H1 (cell line): ENCODE measurements at regions not wholly inside any gene's neighbourhood (a gene's known extent, or its start where the extent isn't known, plus 50 kb on each side); places are given as distances from the start of the nearest gene placed in this dataset.

Source experiments
- CTCF ChIA-PET: fragments of 300-600 bp; sonication (Branson Sonifier 250); formaldehyde crosslinking; loops from one replicate; lab custom pipeline; 2021; ENCODE audit not compliant: partially characterized antibody; lab: Charles Lee
- POLR2A ChIA-PET: fragments of 300-600 bp; sonication (Branson Sonifier 250); formaldehyde crosslinking; loops from one replicate; lab custom pipeline; 2021; ENCODE audit warnings: inconsistent platforms; ENCODE audit not compliant: partially characterized antibody; lab: Charles Lee
- DNase-seq, 2 experiments: peaks; one replicate each; pipeline versions ENCODE4 v3.0.0 to v3.0.0-alpha.2; 2010 to 2022; ENCODE audit warnings: low spot score in 2 of 2, low read depth in 1 of 2, mixed read lengths in 1 of 2
- FAIRE-seq: peaks from 2 replicates; lab custom pipeline; 2011; peaks lifted over from hg19 to GRCh38; lab: Jason Lieb, UNC
- H2AFZ ChIP-seq: 2 replicates; pipeline ENCODE4 v1.8.1; 2012; ENCODE audit warnings: low read length, inconsistent platforms
- H2AK5ac ChIP-seq: 2 replicates; pipeline ENCODE4 v1.6.1; 2013; ENCODE audit warnings: low read depth, low read length
- H2BK120ac ChIP-seq: replicated peaks from 2 replicates; pipeline ENCODE3; 2013; ENCODE audit warnings: low read depth, low read length, inconsistent platforms
- H2BK12ac ChIP-seq: 2 replicates; pipeline ENCODE4 v1.6.1; 2013; ENCODE audit warnings: low read depth, low read length
- H2BK15ac ChIP-seq: 2 replicates; pipeline ENCODE4 v1.6.1; 2013; ENCODE audit warnings: low read length
- H2BK20ac ChIP-seq: 2 replicates; pipeline ENCODE4 v1.6.1; 2013; ENCODE audit warnings: low read length
- H2BK5ac ChIP-seq: 2 replicates; pipeline ENCODE4 v1.6.1; 2013; ENCODE audit warnings: low read depth, low read length
- H3K14ac ChIP-seq: 2 replicates; pipeline ENCODE4 v1.6.1; 2013; ENCODE audit warnings: inconsistent platforms; ENCODE audit not compliant: insufficient read length
- H3K18ac ChIP-seq: 2 replicates; pipeline ENCODE4 v1.6.1; 2013; ENCODE audit warnings: low read length; ENCODE audit errors: extremely low read depth
- H3K23ac ChIP-seq: 2 replicates; pipeline ENCODE4 v1.6.1; 2013; ENCODE audit warnings: inconsistent platforms; ENCODE audit not compliant: insufficient read length
- H3K23me2 ChIP-seq: 2 replicates; pipeline ENCODE4 v1.6.1; 2013; ENCODE audit warnings: low read depth, low read length
- H3K27ac ChIP-seq: 2 replicates; pipeline ENCODE4 v1.6.1; 2011; ENCODE audit warnings: low read depth, low read length, inconsistent platforms
- H3K27me3 ChIP-seq, 4 experiments: replicated peaks in 1 of 4; 1 replicate in 1 of 4; 2 replicates in 3 of 4; pipeline versions ENCODE4 v1.6.1 to v1.8.1; 2011 to 2013; ENCODE audit warnings: low read length in 3 of 4, mild to moderate bottlenecking in 3 of 4, inconsistent platforms in 2 of 4, mixed read lengths in 2 of 4, moderate library complexity in 1 of 4; ENCODE audit not compliant: control insufficient read depth in 3 of 4, insufficient read depth in 3 of 4; ENCODE audit errors: extremely low read depth in 1 of 4
- H3K36me3 ChIP-seq, 4 experiments: 2 replicates each; pipeline versions ENCODE4 v1.6.1 to v1.8.1; 2011 to 2013; ENCODE audit warnings: mild to moderate bottlenecking in 4 of 4, low read length in 3 of 4, moderate library complexity in 2 of 4, control low read depth in 1 of 4, inconsistent platforms in 1 of 4; ENCODE audit not compliant: insufficient read depth in 4 of 4, control insufficient read depth in 2 of 4
- H3K4ac ChIP-seq: replicated peaks from 2 replicates; pipeline ENCODE3; 2013; ENCODE audit warnings: low read length, low read depth, mixed read lengths, inconsistent platforms; ENCODE audit not compliant: insufficient read length
- H3K4me1 ChIP-seq, 4 experiments: replicated peaks in 1 of 4; 1 replicate in 1 of 4; 2 replicates in 3 of 4; pipeline versions ENCODE4 v1.6.1 to v1.8.1; 2011 to 2013; ENCODE audit warnings: low read length in 3 of 4, inconsistent platforms in 2 of 4, mixed read lengths in 1 of 4; ENCODE audit not compliant: insufficient read depth in 4 of 4, control insufficient read depth in 3 of 4
- H3K4me2 ChIP-seq, 2 experiments: 2 replicates each; pipeline versions ENCODE4 v1.6.1 to v1.8.1; 2011 to 2013; ENCODE audit warnings: low read depth in 2 of 2, low read length in 2 of 2, control low read depth in 1 of 2, inconsistent platforms in 1 of 2, mild to moderate bottlenecking in 1 of 2; ENCODE audit not compliant: insufficient read depth in 1 of 2
- H3K4me3 ChIP-seq, 4 experiments: fragments of 200-600, 300-600 bp in 1 of 4; sonication (generic), shearing (Covaris generic), sonication (Bioruptor Twin) in 1 of 4; 2 replicates each; pipeline versions ENCODE4 v1.5.1 to v1.8.1; 2011 to 2016; ENCODE audit warnings: low read length in 4 of 4, low read depth in 3 of 4, control low read depth in 2 of 4, inconsistent platforms in 2 of 4, mild to moderate bottlenecking in 2 of 4, mixed read lengths in 1 of 4, moderate library complexity in 1 of 4; ENCODE audit not compliant: insufficient read depth in 2 of 4; ENCODE audit errors: extremely low read depth in 1 of 4
- H3K56ac ChIP-seq: replicated peaks from 2 replicates; pipeline ENCODE3; 2013; ENCODE audit warnings: low read depth, mild to moderate bottlenecking, mixed read lengths, low read length, inconsistent platforms; ENCODE audit not compliant: insufficient read length
- H3K79me1 ChIP-seq: 2 replicates; pipeline ENCODE4 v1.6.1; 2013; ENCODE audit warnings: low read depth, low read length, control low read depth
- H3K79me2 ChIP-seq, 2 experiments: 2 replicates each; pipeline versions ENCODE4 v1.6.1 to v1.8.1; 2012 to 2013; ENCODE audit warnings: low read length in 2 of 2, mild to moderate bottlenecking in 2 of 2, inconsistent platforms in 1 of 2; ENCODE audit not compliant: insufficient read depth in 2 of 2, control insufficient read depth in 1 of 2
- H3K9ac ChIP-seq, 4 experiments: replicated peaks in 1 of 4; 1 replicate in 1 of 4; 2 replicates in 3 of 4; pipeline versions ENCODE4 v1.6.1 to v1.8.1; 2011 to 2013; ENCODE audit warnings: low read depth in 3 of 4, low read length in 3 of 4, control low read depth in 2 of 4, mild to moderate bottlenecking in 2 of 4, moderate library complexity in 2 of 4, inconsistent platforms in 1 of 4; ENCODE audit errors: extremely low read depth in 1 of 4
- H3K9me3 ChIP-seq, 2 experiments: 2 replicates each; pipeline versions ENCODE4 v1.6.1 to v1.8.1; 2012 to 2013; ENCODE audit warnings: mild to moderate bottlenecking in 2 of 2, moderate library complexity in 2 of 2, control low read depth in 1 of 2, inconsistent platforms in 1 of 2, low read depth in 1 of 2, low read length in 1 of 2, mixed read lengths in 1 of 2; ENCODE audit not compliant: insufficient read depth in 2 of 2
- H4K20me1 ChIP-seq, 2 experiments: replicated peaks in 1 of 2; 2 replicates each; pipeline versions ENCODE3 to v1.8.1; 2011 to 2013; ENCODE audit warnings: inconsistent platforms in 2 of 2, low read length in 2 of 2, mild to moderate bottlenecking in 1 of 2; ENCODE audit not compliant: insufficient read depth in 2 of 2, control insufficient read depth in 1 of 2
- H4K5ac ChIP-seq: 2 replicates; pipeline ENCODE4 v1.6.1; 2013; ENCODE audit warnings: low read length, low read depth, mixed read lengths, inconsistent platforms; ENCODE audit not compliant: insufficient read length
- H4K8ac ChIP-seq: 2 replicates; pipeline ENCODE4 v1.8.0; 2013; ENCODE audit warnings: mild to moderate bottlenecking, moderate library complexity, low read length, inconsistent platforms; ENCODE audit not compliant: insufficient read depth; ENCODE audit errors: extremely low read depth
- H4K91ac ChIP-seq: replicated peaks from 2 replicates; pipeline ENCODE3; 2013; ENCODE audit warnings: low read length, mixed read lengths, inconsistent platforms; ENCODE audit not compliant: insufficient read length
- BRCA1 ChIP-seq: IDR thresholded peaks from 2 replicates; pipeline ENCODE4 v1.6.1; 2012; ENCODE audit warnings: low read depth, low read length, improper control_type of control experiment
- CHD1 ChIP-seq: IDR thresholded peaks from 2 replicates; pipeline ENCODE4 v1.6.1; 2012; ENCODE audit warnings: low read depth, low read length, improper control_type of control experiment
- CREB1 ChIP-seq: IDR thresholded peaks from 2 replicates; pipeline ENCODE4 v1.6.1; 2012; ENCODE audit warnings: inconsistent platforms
- GABPA ChIP-seq: IDR thresholded peaks from 2 replicates; pipeline ENCODE4 v1.6.1; 2011; ENCODE audit warnings: mild to moderate bottlenecking, low read length, moderate library complexity, borderline replicate concordance; ENCODE audit not compliant: insufficient read depth
- JUND ChIP-seq: IDR thresholded peaks from 2 replicates; pipeline ENCODE4 v1.6.1; 2011; ENCODE audit warnings: mild to moderate bottlenecking, improper control_type of control experiment, low read length
- KDM1A ChIP-seq: fragments of 200-600, 300-600 bp; sonication (generic); IDR thresholded peaks from 2 replicates; pipeline ENCODE4 v1.7.1; 2016; ENCODE audit warnings: mild to moderate bottlenecking, low read length, borderline replicate concordance
- KDM4A ChIP-seq: IDR thresholded peaks from one replicate; pipeline ENCODE4 v1.7.1; 2012; ENCODE audit warnings: low read depth, mild to moderate bottlenecking, moderate library complexity, low read length, inconsistent platforms; ENCODE audit not compliant: severe bottlenecking
- NANOG ChIP-seq: IDR thresholded peaks from 2 replicates; pipeline ENCODE4 v1.6.1; 2011; ENCODE audit warnings: low read length, low read depth, mild to moderate bottlenecking, inconsistent platforms; ENCODE audit not compliant: insufficient read depth, poor library complexity, severe bottlenecking
- RNF2 ChIP-seq: fragments of 200-900, 300-1000 bp; sonication (generic); IDR thresholded peaks from 2 replicates; pipeline ENCODE4 v1.7.1; 2016; ENCODE audit warnings: borderline replicate concordance, low read depth, mild to moderate bottlenecking, antibody characterized with exemption, low read length; ENCODE audit not compliant: poor library complexity, severe bottlenecking; ENCODE audit errors: missing control alignments
- RXRA ChIP-seq: IDR thresholded peaks from 2 replicates; pipeline ENCODE4 v1.6.1; 2011; ENCODE audit warnings: low read depth, mild to moderate bottlenecking, low read length, moderate library complexity; ENCODE audit not compliant: insufficient read depth
- SP4 ChIP-seq: IDR thresholded peaks from 2 replicates; pipeline ENCODE4 v1.6.1; 2012; ENCODE audit warnings: low read length, inconsistent platforms
- TAF1 ChIP-seq: IDR thresholded peaks from 2 replicates; pipeline ENCODE4 v1.6.1; 2011; ENCODE audit warnings: mild to moderate bottlenecking, low read depth, low read length
- TBP ChIP-seq: IDR thresholded peaks from 2 replicates; pipeline ENCODE4 v1.6.1; 2011; ENCODE audit warnings: low read depth, low read length, improper control_type of control experiment
- ZNF274 ChIP-seq: IDR thresholded peaks from 2 replicates; pipeline ENCODE4 v1.7.0; 2012; ENCODE audit warnings: low read length, borderline replicate concordance; ENCODE audit errors: extremely low read depth
- WGBS, 2 experiments: shearing (Covaris generic) in 1 of 2; methylation state at CpG; one replicate each; pipeline versions ENCODE4 v1.1.6 to v1.1.7; 2013 to 2015; ENCODE audit warnings: low lambda C conversion rate in 2 of 2, mixed read lengths in 2 of 2, inconsistent platforms in 1 of 2, low coverage in 1 of 2, missing lambda C conversion rate in 1 of 2; ENCODE audit not compliant: insufficient replicate concordance in 2 of 2, insufficient coverage in 1 of 2, insufficient read length in 1 of 2; ENCODE audit errors: extremely low coverage in 1 of 2, missing lambda C conversion rate in 1 of 2; 5-methylcytosine and 5-hydroxymethylcytosine counted together

GRCh38 chr3:82261013-82261412 is 499.6 kb upstream of the GBE1 start (continued):
- TF ChIP-seq TBP: no peak

GRCh38 chr3:82259994-82260393 is 498.5 kb upstream of the GBE1 start:
- no peak overlapping the region for H2BK15ac ChIP-seq
- POLR2A ChIA-PET: no interaction called here
- H2AK5ac ChIP-seq: no peak overlapping the region
- no peaks in the 10 kb centered on the region for H3K9me3 ChIP-seq
- DNase-seq: no peak
- H3K23ac ChIP-seq: no peak overlapping the region
- no peak overlapping the region for H2BK120ac ChIP-seq
- H4K20me1 ChIP-seq: no peaks in the 10 kb centered on the region
- CTCF ChIA-PET: no interaction called here
- H3K4me1 ChIP-seq: peaks cover 0 to 5% (median 0%) of the 10 kb centered on the region in 4 experiments; a peak in 1 of 7 replicates
- H3K56ac ChIP-seq: no peak overlapping the region
- 86% methylated on average over 4 of the region's 4 CpGs; no CpG with 5 or more reads in 1 of the 2 experiments for WGBS, 2 experiments
- H3K9ac ChIP-seq: no peak overlapping the region
- no peak for FAIRE-seq
- no peak overlapping the region for H3K4me2 ChIP-seq
- H2BK20ac ChIP-seq: no peak overlapping the region
- no peak overlapping the region for H2AFZ ChIP-seq
- no peak overlapping the region for H4K5ac ChIP-seq
- H3K36me3 ChIP-seq: no peaks in the 10 kb centered on the region
- H2BK5ac ChIP-seq: no peak overlapping the region
- H3K23me2 ChIP-seq: no peaks in the 10 kb centered on the region
- no peak overlapping the region for H2BK12ac ChIP-seq
- no peak overlapping the region for H3K18ac ChIP-seq
- H3K14ac ChIP-seq: no peak overlapping the region
- no peak overlapping the region for H3K4me3 ChIP-seq
- no peaks in the 10 kb centered on the region for H3K27me3 ChIP-seq
- H3K79me1 ChIP-seq: no peaks in the 10 kb centered on the region
- H3K27ac ChIP-seq: no peak overlapping the region
- no peak overlapping the region for H4K8ac ChIP-seq
- no peak overlapping the region for H4K91ac ChIP-seq
- H3K79me2 ChIP-seq: no peaks in the 10 kb centered on the region
- H3K4ac ChIP-seq: no peak overlapping the region
- no peak for TF ChIP-seq KDM4A
- no peak for TF ChIP-seq ZNF274
- TF ChIP-seq KDM1A: no peak
- no peak for TF ChIP-seq BRCA1
- no peak for TF ChIP-seq NANOG
- TF ChIP-seq RNF2: no peak
- no peak for TF ChIP-seq TAF1
- no peak for TF ChIP-seq SP4
- TF ChIP-seq JUND: no peak
- TF ChIP-seq CREB1: no peak
- no peak for TF ChIP-seq CHD1
- TF ChIP-seq GABPA: no peak
- no peak for TF ChIP-seq RXRA
